ENCODE measurements at regions not wholly inside any gene's neighbourhood (a gene's known extent, or its start where the extent isn't known, plus 50 kb on each side); places are given as distances from the start of the nearest gene placed in this dataset.

DNA sequence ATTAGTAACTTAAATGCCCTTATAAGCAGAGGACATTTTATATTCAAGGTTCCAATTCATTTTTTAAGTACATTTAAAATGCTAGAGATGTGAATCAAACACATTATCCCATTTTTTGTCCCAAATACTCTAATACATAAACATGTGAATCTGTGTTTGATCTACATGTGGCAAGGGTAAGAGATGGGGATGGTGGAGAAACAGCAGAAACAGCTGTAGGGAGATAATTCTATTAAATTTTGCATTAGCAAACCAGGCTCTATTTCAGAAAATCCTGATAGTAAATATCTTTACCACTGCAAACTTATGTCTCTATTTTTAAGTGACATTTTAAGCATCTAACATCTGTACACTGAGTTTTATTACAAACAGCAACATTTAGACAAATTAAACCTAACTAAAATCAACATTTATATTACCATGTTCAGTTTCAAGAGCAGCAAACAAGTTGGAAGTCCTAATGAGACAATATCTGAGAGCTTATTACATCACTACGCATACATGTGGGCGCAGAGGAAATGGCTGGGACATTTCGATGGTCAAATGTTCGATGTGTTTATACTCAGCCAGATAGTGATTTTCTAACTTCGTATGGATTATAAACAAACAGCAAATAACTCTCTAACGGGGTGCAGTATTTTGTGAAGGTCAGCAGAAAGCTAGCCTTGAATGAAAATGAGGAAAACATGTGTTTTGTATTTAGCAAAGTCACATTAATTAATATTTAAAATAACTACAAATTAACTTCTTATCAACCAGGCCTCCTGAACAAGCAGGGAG, 165.1 kb downstream of the GJA1 start:
- DNase-seq = no peak
- Histone ChIP-seq H3K4me1 (no peaks in the 10 kb centered on the region), H3K4me3 (no peak overlapping the region), H3K27me3 (no peaks in the 10 kb centered on the region), H3K36me3 (no peaks in the 10 kb centered on the region), H3K9me3 (no peaks in the 10 kb centered on the region), H3K27ac (no peak overlapping the region)
- intact Hi-C loops (cut with DNase I; ENCODE audit: low total_unique reads) = no loop called here
- 54 to 81% (median 66%) methylated on average over 6 of the region's 6 CpGs for WGBS, 5 donors
- no peak for TF ChIP-seq POLR2A (IDR thresholded peaks at IDR 0.05)
- no peak for TF ChIP-seq POLR2AphosphoS5 (IDR thresholded peaks at IDR 0.05)
- TF ChIP-seq EP300 (IDR thresholded peaks at IDR 0.05) = no peak
- TF ChIP-seq CTCF (IDR thresholded peaks at IDR 0.05) = no peak

- TF ChIP-seq POLR2AphosphoS5 (IDR thresholded peaks at IDR 0.05) = no peak
- no peak for TF ChIP-seq CTCF (IDR thresholded peaks at IDR 0.05)
- TF ChIP-seq POLR2A (IDR thresholded peaks at IDR 0.05) = no peak
- no peak for TF ChIP-seq EP300 (IDR thresholded peaks at IDR 0.05)
- Histone ChIP-seq H3K27ac (no peak overlapping the region), H3K27me3 (no peaks in the 10 kb centered on the region), H3K36me3 (no peaks in the 10 kb centered on the region), H3K4me1 (no peaks in the 10 kb centered on the region), H3K4me3 (no peak overlapping the region), H3K9me3 (no peaks in the 10 kb centered on the region)
- 56 to 67% (median 60%) methylated on average over 4 of the region's 4 CpGs for WGBS, 5 donors
- intact Hi-C loops (cut with DNase I; ENCODE audit: low total_unique reads) = no loop called here
- no peak for DNase-seq
Measured at GRCh38 chr6:121603486-121603885, 168.0 kb downstream of the GJA1 start.

- no peaks in the 10 kb centered on the region for H3K4me1 ChIP-seq
- H3K4me3 ChIP-seq = no peak overlapping the region
- no peaks in the 10 kb centered on the region for H3K36me3 ChIP-seq
- no peak for DNase-seq
- H3K9me3 ChIP-seq = no peaks in the 10 kb centered on the region
- TF ChIP-seq POLR2AphosphoS5 (IDR thresholded peaks at IDR 0.05) = no peak
- TF ChIP-seq EP300 (IDR thresholded peaks at IDR 0.05) = no peak
- TF ChIP-seq CTCF (IDR thresholded peaks at IDR 0.05) = no peak
- no peak for TF ChIP-seq POLR2A (IDR thresholded peaks at IDR 0.05)
- H3K27ac ChIP-seq = no peak overlapping the region
- intact Hi-C loops (cut with DNase I; ENCODE audit: low total_unique reads) = no loop called here
- no peaks in the 10 kb centered on the region for H3K27me3 ChIP-seq
- 33 to 57% (median 41%) methylated on average over 2 of the region's 2 CpGs for whole genome bisulfite sequencing, 5 donors
Measured at GRCh38 chr6:121607721-121608120, 172.3 kb downstream of the GJA1 start.

- no peak overlapping the region for H3K27ac ChIP-seq
- no peaks in the 10 kb centered on the region for H3K27me3 ChIP-seq
- no peaks in the 10 kb centered on the region for H3K4me1 ChIP-seq
- no peak for DNase-seq
- intact Hi-C loops (cut with DNase I; ENCODE audit: low total_unique reads) = no loop called here
- no peaks in the 10 kb centered on the region for H3K9me3 ChIP-seq
- no peak for TF ChIP-seq POLR2AphosphoS5 (IDR thresholded peaks at IDR 0.05)
- no peak for TF ChIP-seq EP300 (IDR thresholded peaks at IDR 0.05)
- no peak for TF ChIP-seq CTCF (IDR thresholded peaks at IDR 0.05)
- TF ChIP-seq POLR2A (IDR thresholded peaks at IDR 0.05) = no peak
- WGBS, 5 donors = 43 to 73% (median 66%) methylated on average over 3 of the region's 3 CpGs
- H3K4me3 ChIP-seq = no peak overlapping the region
- H3K36me3 ChIP-seq = no peaks in the 10 kb centered on the region
Measured at GRCh38 chr6:121608270-121608669, 172.8 kb downstream of the GJA1 start.

Measured in stomach (tissue), 8 donors.